B cell (primary cell): ENCODE measurements at regions not wholly inside any gene's neighbourhood (a gene's known extent, or its start where the extent isn't known, plus 50 kb on each side); places are given as distances from the start of the nearest gene placed in this dataset.

Source experiments
- ATAC-seq: fragments of 200-7000 bp; cut with Tn5 transposase; one replicate; pipeline ENCODE4 v1.10.0; 2021; ENCODE audit warnings: low read depth, mild to moderate bottlenecking, moderate number of reproducible peaks, moderate library complexity
- CTCF ChIA-PET: fragments of 350-600 bp; sonication (Branson Sonifier 250); formaldehyde crosslinking; loops from one replicate; lab custom pipeline; 2021; ENCODE audit warnings: antibody characterized with exemption, inconsistent platforms; lab: Charles Lee
- POLR2A ChIA-PET: fragments of 350-600 bp; sonication (Branson Sonifier 250); formaldehyde crosslinking; loops from one replicate; lab custom pipeline; 2021; ENCODE audit warnings: antibody characterized with exemption; lab: Charles Lee
- DNase-seq: peaks from one replicate; pipeline ENCODE4 v3.0.0; 2013
- H2AFZ ChIP-seq: 2 replicates; pipeline ENCODE4 v1.6.1; 2012; ENCODE audit warnings: mild to moderate bottlenecking, low read depth, low read length; ENCODE audit not compliant: insufficient read depth, poor library complexity, severe bottlenecking
- H3K27ac ChIP-seq, 2 donors: 1 replicate in 1 of 2; 2 replicates in 1 of 2; pipeline ENCODE4 v1.5.1; 2012 to 2013; ENCODE audit warnings: low read length in 2 of 2, mild to moderate bottlenecking in 2 of 2, moderate library complexity in 1 of 2
- H3K27me3 ChIP-seq, 4 experiments: fragments of 200-600 bp in 1 of 4; sonication (generic) in 1 of 4; replicated peaks in 1 of 4; 1 replicate in 2 of 4; 2 replicates in 2 of 4; pipeline versions ENCODE4 v1.6.1 to v1.7.0; 2013 to 2016; ENCODE audit warnings: low read length in 3 of 4, mild to moderate bottlenecking in 2 of 4, mixed read lengths in 1 of 4, moderate library complexity in 1 of 4; ENCODE audit not compliant: insufficient read depth in 4 of 4, control insufficient read depth in 3 of 4; ENCODE audit errors: control extremely low read depth in 1 of 4
- H3K36me3 ChIP-seq, 2 experiments: replicated peaks in 1 of 2; 1 replicate in 1 of 2; 2 replicates in 1 of 2; pipeline versions ENCODE4 v1.6.1 to v1.7.1; 2013; ENCODE audit warnings: low read length in 1 of 2; ENCODE audit not compliant: insufficient read depth in 2 of 2, control insufficient read depth in 1 of 2; ENCODE audit errors: control extremely low read depth in 1 of 2, extremely low read depth in 1 of 2
- H3K4me1 ChIP-seq, 2 donors: fragments of 200-600 bp in 1 of 2; sonication (generic) in 1 of 2; 1 replicate in 1 of 2; 2 replicates in 1 of 2; pipeline versions ENCODE4 v1.5.1 to v1.6.1; 2013 to 2017; ENCODE audit warnings: low read length in 2 of 2; ENCODE audit not compliant: control insufficient read depth in 2 of 2, insufficient read depth in 2 of 2
- H3K4me2 ChIP-seq: replicated peaks from 2 replicates; pipeline ENCODE3; 2012; ENCODE audit warnings: mild to moderate bottlenecking, low read depth, low read length; ENCODE audit not compliant: poor library complexity, severe bottlenecking
- H3K4me3 ChIP-seq, 5 experiments: fragments of 200-600 bp in 1 of 5; sonication (generic) in 1 of 5; 1 replicate in 3 of 5; 2 replicates in 2 of 5; pipeline versions ENCODE4 v1.5.1 to v1.7.0; 2011 to 2016; ENCODE audit warnings: low read length in 4 of 5, mild to moderate bottlenecking in 4 of 5, low read depth in 2 of 5, control low read depth in 1 of 5, moderate library complexity in 1 of 5; ENCODE audit not compliant: insufficient read depth in 1 of 5; ENCODE audit errors: control extremely low read depth in 1 of 5, extremely low read depth in 1 of 5
- H3K79me2 ChIP-seq: fragments of 200-600 bp; sonication (generic); one replicate; pipeline ENCODE4 v1.6.0; 2016; ENCODE audit warnings: low read length; ENCODE audit not compliant: control insufficient read depth, insufficient read depth
- H3K9ac ChIP-seq: fragments of 200-600 bp; sonication (generic); 2 replicates; pipeline ENCODE4 v1.6.1; 2017; ENCODE audit warnings: mild to moderate bottlenecking, low read length, moderate library complexity
- H3K9me3 ChIP-seq, 3 donors: one replicate each; pipeline versions ENCODE4 v1.6.1 to v1.7.1; 2013; ENCODE audit warnings: low read length in 2 of 3; ENCODE audit not compliant: control insufficient read depth in 2 of 3, insufficient read depth in 1 of 3; ENCODE audit errors: control extremely low read depth in 1 of 3
- H4K20me1 ChIP-seq: 2 replicates; pipeline ENCODE4 v1.6.0; 2012; ENCODE audit warnings: mild to moderate bottlenecking, low read length; ENCODE audit not compliant: insufficient read depth, control insufficient read depth, poor library complexity, severe bottlenecking
- H3K27ac Mint-ChIP-seq: one replicate; pipeline ENCODE4 v1.8.0; 2021; ENCODE audit warnings: mixed read lengths
- H3K27me3 Mint-ChIP-seq: one replicate; pipeline ENCODE4 v1.8.0; 2021; ENCODE audit warnings: mixed read lengths
- H3K4me1 Mint-ChIP-seq: one replicate; pipeline ENCODE4 v1.8.0; 2021; ENCODE audit warnings: mixed read lengths
- H3K4me3 Mint-ChIP-seq: one replicate; pipeline ENCODE4 v1.8.0; 2021; ENCODE audit warnings: mixed read lengths
- H3K9me3 Mint-ChIP-seq: one replicate; pipeline ENCODE4 v1.8.0; 2022; ENCODE audit warnings: mixed read lengths; ENCODE audit not compliant: insufficient read depth
- CTCF ChIP-seq: fragments of 200-600 bp; IDR thresholded peaks from one replicate; pipeline ENCODE4 v1.8.0; 2022; ENCODE audit warnings: antibody characterized with exemption, mild to moderate bottlenecking
- EZH2 ChIP-seq: IDR thresholded peaks from 2 replicates; pipeline ENCODE4 v1.6.1; 2012; ENCODE audit warnings: borderline replicate concordance, low read depth, mild to moderate bottlenecking, moderate library complexity, low read length; ENCODE audit not compliant: insufficient read depth, poor library complexity, severe bottlenecking
- WGBS: methylation state at CpG from one replicate; pipeline ENCODE4 v1.1.5; 2013; ENCODE audit warnings: missing lambda C conversion rate; ENCODE audit not compliant: insufficient coverage; 5-methylcytosine and 5-hydroxymethylcytosine counted together
- intact Hi-C: fragments of 100-400 bp; cut with micrococcal nuclease; formaldehyde crosslinking; loops from one replicate; pipeline ENCODE4 v1.10.0; 2022

- H3K79me2 ChIP-seq: no peaks in the 10 kb centered on the region
These were observed 507.5 kb downstream of the TMEM232 start for GRCh38 chr5:110218981-110219380.

GRCh38 chr5:110219769-110220168 is 506.7 kb downstream of the TMEM232 start:
- Mint-ChIP-seq H3K4me1 (no peaks in the 10 kb centered on the region), H3K27me3 (no peaks in the 10 kb centered on the region), H3K4me3 (no peak overlapping the region), H3K27ac (no peak overlapping the region), H3K9me3 (peaks cover 9% of the 10 kb centered on the region)
- no peaks in the 10 kb centered on the region for H3K36me3 ChIP-seq
- 63% methylated on average over 2 of the region's 2 CpGs for WGBS
- H3K4me3 ChIP-seq: no peak overlapping the region
- no peak overlapping the region for H3K27ac ChIP-seq
- POLR2A ChIA-PET: no interaction called here
- CTCF ChIA-PET: no interaction called here
- no peaks in the 10 kb centered on the region for H3K79me2 ChIP-seq
- intact Hi-C loops: no loop called here
- ATAC-seq: no peak
- H3K27me3 ChIP-seq: no peaks in the 10 kb centered on the region
- peaks cover 0 to 32% (median 2%) of the 10 kb centered on the region in 3 donors for H3K9me3 ChIP-seq
- no peaks in the 10 kb centered on the region for H3K4me1 ChIP-seq
- TF ChIP-seq EZH2 (no peak), CTCF (no peak)
- H2AFZ ChIP-seq: no peak overlapping the region
- no peak for DNase-seq
- no peak overlapping the region for H3K9ac ChIP-seq
- no peaks in the 10 kb centered on the region for H4K20me1 ChIP-seq
- H3K4me2 ChIP-seq: no peak overlapping the region

More at GRCh38 chr5:110218981-110219380, 507.5 kb downstream of the TMEM232 start:
- H3K27ac ChIP-seq: no peak overlapping the region
- Mint-ChIP-seq H3K4me1 (no peaks in the 10 kb centered on the region), H3K27me3 (no peaks in the 10 kb centered on the region), H3K27ac (no peak overlapping the region), H3K4me3 (no peak overlapping the region), H3K9me3 (peaks cover 9% of the 10 kb centered on the region)
- H3K27me3 ChIP-seq: no peaks in the 10 kb centered on the region
- no peaks in the 10 kb centered on the region for H4K20me1 ChIP-seq
- ChIA-PET POLR2A (no interaction called here), CTCF (no interaction called here)
- peaks cover 0 to 32% (median 2%) of the 10 kb centered on the region in 3 donors for H3K9me3 ChIP-seq
- TF ChIP-seq EZH2 (no peak), CTCF (no peak)
- intact Hi-C loops: no loop called here
- WGBS: 100% methylated on average over 1 of the region's 1 CpG
- DNase-seq (no peak), ATAC-seq (no peak)
- H3K4me3 ChIP-seq: no peak overlapping the region
- H3K9ac ChIP-seq: no peak overlapping the region
- no peaks in the 10 kb centered on the region for H3K36me3 ChIP-seq
- H2AFZ ChIP-seq: no peak overlapping the region
- no peaks in the 10 kb centered on the region for H3K4me1 ChIP-seq
- H3K4me2 ChIP-seq: no peak overlapping the region
